Fibroblast of villous mesenchyme (primary cell): ENCODE measurements at regions not wholly inside any gene's neighbourhood (a gene's known extent, or its start where the extent isn't known, plus 50 kb on each side); places are given as distances from the start of the nearest gene placed in this dataset.

Experiments used
- DNase-seq: peaks from one replicate; pipeline ENCODE4 v3.0.0-alpha.2; 2010; ENCODE audit warnings: low read depth
- H3K4me3 ChIP-seq: 2 replicates; pipeline ENCODE4 v1.5.1; 2011; ENCODE audit warnings: low read depth, mild to moderate bottlenecking, low read length
- CTCF ChIP-seq: IDR thresholded peaks from 2 replicates; pipeline ENCODE4 v1.5.1; 2012; ENCODE audit warnings: low read depth, mild to moderate bottlenecking, low read length; ENCODE audit not compliant: insufficient read depth

- H3K4me3 ChIP-seq, result no peak overlapping the region
- DNase-seq, result no peak
- no peak for TF ChIP-seq CTCF
Observed at GRCh38 chr4:152206185-152206584, 329.7 kb downstream of the FBXW7 start.

GRCh38 chr4:152202415-152202814, 333.5 kb downstream of the FBXW7 start:
- no peak for DNase-seq
- no peak for TF ChIP-seq CTCF
- no peak overlapping the region for H3K4me3 ChIP-seq

GRCh38 chr4:152200511-152201333, 335.2 kb downstream of the FBXW7 start:
- no peak for DNase-seq
- no peak overlapping the region for H3K4me3 ChIP-seq
- TF ChIP-seq CTCF, result no peak

- no peak for TF ChIP-seq CTCF
- no peak for DNase-seq
- no peak overlapping the region for H3K4me3 ChIP-seq
Observed at GRCh38 chr4:152197211-152197610, 338.7 kb downstream of the FBXW7 start.

GRCh38 chr4:152195888-152196287, 340.0 kb downstream of the FBXW7 start:
- no peak for TF ChIP-seq CTCF
- no peak overlapping the region for H3K4me3 ChIP-seq
- no peak for DNase-seq

- DNase-seq, result no peak
- no peak overlapping the region for H3K4me3 ChIP-seq
- TF ChIP-seq CTCF, result no peak
Observed at GRCh38 chr4:152193059-152193458, 342.8 kb downstream of the FBXW7 start.

GRCh38 chr4:152190907-152191306, 345.0 kb downstream of the FBXW7 start:
- no peak for TF ChIP-seq CTCF
- no peak for DNase-seq
- H3K4me3 ChIP-seq, result no peak overlapping the region
